ENCODE measurements at regions not wholly inside any gene's neighbourhood (a gene's known extent, or its start where the extent isn't known, plus 50 kb on each side); places are given as distances from the start of the nearest gene placed in this dataset.

- intact Hi-C loops (cut with micrococcal nuclease), result no loop called here
- Histone ChIP-seq H2AFZ (ENCODE audit: low read depth, low read length) (no peak overlapping the region), H3K4me1 (ENCODE audit: control insufficient read depth, extremely low read depth, insufficient read depth, low read length) (no peaks in the 10 kb centered on the region), H3K4me2 (ENCODE audit: insufficient read depth, low read length) (no peak overlapping the region), H3K9me3 (replicated peaks; ENCODE audit: control insufficient read depth, insufficient read depth, low read length) (peaks cover 5% of the 10 kb centered on the region), H3K9ac (replicated peaks; ENCODE audit: extremely low read depth, insufficient read depth, low read length) (no peak overlapping the region), H3K4me3 (replicated peaks in 1 of 3; ENCODE audit: insufficient read depth in 1 of 3, low read depth in 1 of 3, low read length in 3 of 3) (no peak overlapping the region), H3K79me2 (ENCODE audit: control insufficient read depth, insufficient read depth, low read length) (no peaks in the 10 kb centered on the region), H3K27ac (ENCODE audit: insufficient read depth, low read depth, low read length) (no peak overlapping the region), H4K20me1 (replicated peaks; ENCODE audit: control insufficient read depth, extremely low read depth, insufficient read depth, low read length) (no peaks in the 10 kb centered on the region), H3K27me3 (ENCODE audit: control insufficient read depth in 2 of 2, insufficient read depth in 2 of 2, low read length in 2 of 2) (no peaks in the 10 kb centered on the region), H3K36me3 (ENCODE audit: control insufficient read depth in 2 of 2, extremely low read depth in 1 of 2, insufficient read depth in 2 of 2, low read length in 2 of 2) (no peaks in the 10 kb centered on the region), H3K9me1 (replicated peaks; ENCODE audit: control insufficient read depth, extremely low read depth, insufficient read depth, low read length) (no peaks in the 10 kb centered on the region)
- POLR2A ChIA-PET, result no interaction called here
- BruUV-seq (replicated peaks), result no TSS peak
- FAIRE-seq (no peak), DNase-seq (ENCODE audit: low read depth, low spot score) (no peak)
- CTCF ChIA-PET, result no interaction called here
- dilution Hi-C loops (cut with MboI; ENCODE audit: extremely low pct_ligation_motif_present, low sequenced_read_pairs), result no loop called here
- TF ChIP-seq POLR2A (IDR thresholded peaks at IDR 0.05; ENCODE audit: low read depth, low read length) (no peak), CTCF (IDR thresholded peaks at IDR 0.05; ENCODE audit: extremely low read depth in 1 of 2, insufficient read depth in 1 of 2, low read depth in 1 of 2, low read length in 2 of 2) (no peak), GATA2 (IDR thresholded peaks at IDR 0.05; ENCODE audit: insufficient read depth, insufficient read length, low read depth, low read length) (no peak), MYC (IDR thresholded peaks at IDR 0.05; ENCODE audit: low read depth, low read length) (no peak), EZH2 (IDR thresholded peaks at IDR 0.05; ENCODE audit: borderline replicate concordance, low read depth, low read length, severe bottlenecking) (no peak), MAX (IDR thresholded peaks at IDR 0.05; ENCODE audit: insufficient read depth, insufficient read length) (no peak), JUN (IDR thresholded peaks at IDR 0.05; ENCODE audit: borderline replicate concordance, insufficient read depth, insufficient read length, low read depth) (no peak), FOS (IDR thresholded peaks at IDR 0.05; ENCODE audit: borderline replicate concordance, insufficient read depth, low read length) (no peak), POLR2AphosphoS5 (IDR thresholded peaks at IDR 0.05; ENCODE audit: insufficient read depth, low read depth, low read length) (no peak)
These were observed 1201.5 kb downstream of the BCL11B start for GRCh38 chr14:98070536-98070935.
